ENCODE measurements at regions not wholly inside any gene's neighbourhood (a gene's known extent, or its start where the extent isn't known, plus 50 kb on each side); places are given as distances from the start of the nearest gene placed in this dataset.

DNA sequence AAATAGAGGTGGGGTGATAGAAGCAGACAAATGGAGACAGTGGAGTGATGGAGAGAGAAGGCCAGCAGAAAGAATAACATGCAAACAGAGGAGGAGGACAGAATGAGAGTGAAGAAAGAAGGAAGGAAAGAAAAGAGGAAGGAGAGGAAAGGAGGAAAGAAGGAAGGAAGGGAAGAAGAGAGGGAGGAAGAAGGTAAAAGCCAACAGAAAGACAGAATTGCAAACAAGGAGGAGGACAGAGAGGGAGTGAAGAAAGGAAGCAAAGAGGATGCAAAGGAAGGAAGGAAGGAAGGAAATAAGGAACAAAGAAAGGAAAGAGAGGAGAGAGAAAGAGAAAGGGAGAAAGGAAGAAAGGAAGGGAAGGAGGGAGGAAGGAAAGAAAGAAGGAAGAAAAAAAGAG, 444.0 kb downstream of the IRS1 start:
- Histone ChIP-seq H3K36me3 (ENCODE audit: insufficient read depth, low read length) (no peaks in the 10 kb centered on the region), H3K4me1 (ENCODE audit: low read length) (peaks cover 5% of the 10 kb centered on the region; the same call in 1 of the 2 replicates), H2AFZ (ENCODE audit: low read length) (no peak overlapping the region)

DNA sequence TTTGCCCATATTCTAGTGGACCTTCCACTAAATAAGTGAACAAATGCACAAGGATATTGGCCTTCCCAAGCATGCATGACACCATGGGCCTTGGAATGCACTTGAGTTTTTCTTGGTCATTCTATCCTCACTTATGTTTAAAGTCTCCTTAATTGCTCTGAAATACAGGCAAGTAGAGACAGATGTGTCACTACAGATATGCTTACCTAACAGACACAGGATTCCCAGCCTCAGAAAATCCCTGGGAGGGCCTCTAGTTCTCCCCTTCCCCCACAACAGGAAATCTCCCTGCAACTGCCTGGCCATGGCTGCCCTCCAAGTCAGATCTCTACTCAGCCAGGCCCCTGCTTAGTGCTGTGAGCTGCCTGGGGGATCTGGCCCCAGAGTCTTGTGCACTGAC, 445.2 kb downstream of the IRS1 start:
- Histone ChIP-seq H3K9me2 (replicated peaks; ENCODE audit: insufficient read depth, low read length) (no peaks in the 10 kb centered on the region), H4K20me1 (ENCODE audit: insufficient read depth, low read depth, low read length) (no peaks in the 10 kb centered on the region), H3K4me2 (ENCODE audit: low read depth, low read length, poor library complexity, severe bottlenecking) (no peak overlapping the region), H2AFZ (ENCODE audit: low read length) (no peak overlapping the region), H3K27ac (ENCODE audit: low read length) (no peak overlapping the region), H3K79me2 (ENCODE audit: low read length) (no peaks in the 10 kb centered on the region), H3K9ac (ENCODE audit: low read length) (no peak overlapping the region), H3K9me3 (ENCODE audit: low read length) (no peaks in the 10 kb centered on the region), H3K4me3 (ENCODE audit: low read length) (no peak overlapping the region), H3K4me1 (ENCODE audit: low read length) (peaks cover 5% of the 10 kb centered on the region; the same call in 1 of the 2 replicates), H3K27me3 (ENCODE audit: low read length) (0 out of 2 replicates have a peak, but pooled peaks cover 4% of the 10 kb centered on the region), H3K36me3 (ENCODE audit: insufficient read depth, low read length) (no peaks in the 10 kb centered on the region)
- DNase-seq, result no peak

More for the DNA sequence above, 444.0 kb downstream of the IRS1 start:
- Histone ChIP-seq H3K4me3 (ENCODE audit: low read length) (no peak overlapping the region), H3K4me2 (ENCODE audit: low read depth, low read length, poor library complexity, severe bottlenecking) (no peak overlapping the region), H3K9ac (ENCODE audit: low read length) (no peak overlapping the region), H3K79me2 (ENCODE audit: low read length) (no peaks in the 10 kb centered on the region), H4K20me1 (ENCODE audit: insufficient read depth, low read depth, low read length) (no peaks in the 10 kb centered on the region), H3K27me3 (ENCODE audit: low read length) (0 out of 2 replicates have a peak, but pooled peaks cover 4% of the 10 kb centered on the region), H3K9me2 (replicated peaks; ENCODE audit: insufficient read depth, low read length) (no peaks in the 10 kb centered on the region), H3K27ac (ENCODE audit: low read length) (no peak overlapping the region), H3K9me3 (ENCODE audit: low read length) (no peaks in the 10 kb centered on the region)
- no peak for DNase-seq

DNA sequence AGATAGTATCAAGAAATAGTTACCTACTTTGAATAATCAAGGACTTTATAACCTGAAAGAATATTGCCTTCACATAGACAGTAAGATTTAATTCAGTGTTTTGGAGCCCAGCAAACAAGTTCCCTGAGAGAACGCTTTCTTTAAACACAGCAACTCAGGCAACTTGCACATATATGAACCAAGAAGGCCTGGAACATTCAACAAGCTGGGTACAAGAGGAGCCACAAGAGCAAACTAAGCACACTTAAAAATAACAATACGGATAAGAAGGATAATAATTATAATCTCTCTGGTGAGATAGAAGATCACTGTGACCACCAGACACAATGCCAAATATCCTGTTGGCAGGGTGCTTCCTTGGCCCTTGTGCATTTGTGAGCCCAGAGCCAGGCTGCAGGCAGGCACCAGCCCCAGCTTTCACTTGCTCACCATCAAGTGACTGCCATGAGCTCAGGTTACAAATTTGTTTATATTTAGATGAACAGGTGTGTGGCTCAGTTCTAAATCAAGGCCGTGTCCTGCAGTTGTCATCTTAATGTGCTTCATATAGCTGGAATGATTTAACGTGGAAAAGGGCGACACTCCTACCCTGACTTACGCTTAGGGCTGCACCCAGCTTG, 446.6 kb downstream of the IRS1 start:
- no peak overlapping the region for H3K27ac ChIP-seq (ENCODE audit: low read length)
- 0 out of 2 replicates have a peak, but pooled peaks cover 4% of the 10 kb centered on the region for H3K27me3 ChIP-seq (ENCODE audit: low read length)
- no peak overlapping the region for H3K4me3 ChIP-seq (ENCODE audit: low read length)
- no peaks in the 10 kb centered on the region for H3K79me2 ChIP-seq (ENCODE audit: low read length)
- H3K4me2 ChIP-seq (ENCODE audit: low read depth, low read length, poor library complexity, severe bottlenecking), result no peak overlapping the region
- no peaks in the 10 kb centered on the region for H3K9me2 ChIP-seq (replicated peaks; ENCODE audit: insufficient read depth, low read length)
- H3K4me1 ChIP-seq (ENCODE audit: low read length), result peaks cover 5% of the 10 kb centered on the region; the same call in 1 of the 2 replicates
- H3K9ac ChIP-seq (ENCODE audit: low read length), result no peak overlapping the region
- H4K20me1 ChIP-seq (ENCODE audit: insufficient read depth, low read depth, low read length), result no peaks in the 10 kb centered on the region
- no peak overlapping the region for H2AFZ ChIP-seq (ENCODE audit: low read length)
- no peaks in the 10 kb centered on the region for H3K36me3 ChIP-seq (ENCODE audit: insufficient read depth, low read length)
- H3K9me3 ChIP-seq (ENCODE audit: low read length), result no peaks in the 10 kb centered on the region
- no peak for DNase-seq

- no peaks in the 10 kb centered on the region for H3K36me3 ChIP-seq (ENCODE audit: insufficient read depth, low read length)
- H3K9me3 ChIP-seq (ENCODE audit: low read length), result no peaks in the 10 kb centered on the region
- H3K9ac ChIP-seq (ENCODE audit: low read length), result no peak overlapping the region
- no peaks in the 10 kb centered on the region for H3K79me2 ChIP-seq (ENCODE audit: low read length)
- H3K27ac ChIP-seq (ENCODE audit: low read length), result no peak overlapping the region
- H3K4me2 ChIP-seq (ENCODE audit: low read depth, low read length, poor library complexity, severe bottlenecking), result no peak overlapping the region
- no peak overlapping the region for H3K4me3 ChIP-seq (ENCODE audit: low read length)
- no peaks in the 10 kb centered on the region for H4K20me1 ChIP-seq (ENCODE audit: insufficient read depth, low read depth, low read length)
- no peak for DNase-seq
- no peak overlapping the region for H2AFZ ChIP-seq (ENCODE audit: low read length)
- peaks cover 5% of the 10 kb centered on the region; the same call in 1 of the 2 replicates for H3K4me1 ChIP-seq (ENCODE audit: low read length)
- H3K27me3 ChIP-seq (ENCODE audit: low read length), result 0 out of 2 replicates have a peak, but pooled peaks cover 4% of the 10 kb centered on the region
- H3K9me2 ChIP-seq (replicated peaks; ENCODE audit: insufficient read depth, low read length), result no peaks in the 10 kb centered on the region
These were observed 447.9 kb downstream of the IRS1 start for GRCh38 chr2:226351711-226352110.

DNA sequence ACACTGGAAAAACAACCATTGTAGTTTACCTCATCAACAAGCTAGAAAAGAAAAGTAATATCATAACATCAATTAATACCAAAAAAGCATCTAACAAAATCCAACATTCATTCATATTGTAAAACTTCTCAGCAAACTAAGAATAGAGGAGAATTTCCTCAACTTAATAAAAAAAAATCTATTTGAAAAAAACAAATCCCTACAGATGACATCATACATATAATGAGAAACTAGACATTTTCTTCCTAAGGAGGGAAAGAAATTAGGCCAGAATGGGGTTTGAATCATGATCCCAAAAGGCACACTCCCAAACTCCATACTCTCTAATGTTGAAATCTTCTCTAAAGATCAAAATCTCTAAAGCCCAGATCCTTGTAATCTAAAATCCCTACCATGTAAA, 460.0 kb downstream of the IRS1 start:
- H3K4me1 ChIP-seq (ENCODE audit: low read length), result no peaks in the 10 kb centered on the region
- H4K20me1 ChIP-seq (ENCODE audit: insufficient read depth, low read depth, low read length), result no peaks in the 10 kb centered on the region
- H3K4me2 ChIP-seq (ENCODE audit: low read depth, low read length, poor library complexity, severe bottlenecking), result no peak overlapping the region
- no peaks in the 10 kb centered on the region for H3K9me3 ChIP-seq (ENCODE audit: low read length)
- no peaks in the 10 kb centered on the region for H3K79me2 ChIP-seq (ENCODE audit: low read length)
- H3K9ac ChIP-seq (ENCODE audit: low read length), result no peak overlapping the region
- no peak overlapping the region for H3K27ac ChIP-seq (ENCODE audit: low read length)
- H3K27me3 ChIP-seq (ENCODE audit: low read length), result no peaks in the 10 kb centered on the region
- H3K36me3 ChIP-seq (ENCODE audit: insufficient read depth, low read length), result no peaks in the 10 kb centered on the region
- DNase-seq, result no peak
- H3K4me3 ChIP-seq (ENCODE audit: low read length), result no peak overlapping the region
- H3K9me2 ChIP-seq (replicated peaks; ENCODE audit: insufficient read depth, low read length), result no peaks in the 10 kb centered on the region
- no peak overlapping the region for H2AFZ ChIP-seq (ENCODE audit: low read length)

DNA sequence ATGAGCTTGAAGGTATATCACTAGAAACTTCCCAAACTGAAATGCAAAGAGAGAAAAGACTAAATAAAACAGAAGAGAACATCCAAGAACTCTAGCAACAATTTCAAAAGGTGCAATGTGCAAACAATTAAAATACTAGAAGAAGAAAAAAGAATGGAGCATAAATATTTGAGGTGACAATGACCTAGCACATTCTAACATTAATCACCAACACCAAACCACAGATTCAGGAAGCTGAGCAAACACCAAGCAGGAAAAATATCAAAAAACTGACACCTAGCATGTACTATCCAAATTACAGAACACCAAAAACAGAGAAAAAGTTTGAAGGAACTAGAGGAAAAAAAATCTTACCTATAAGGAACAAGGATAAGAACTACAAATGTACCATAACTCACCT, 460.8 kb downstream of the IRS1 start:
- no peak overlapping the region for H3K27ac ChIP-seq (ENCODE audit: low read length)
- no peaks in the 10 kb centered on the region for H4K20me1 ChIP-seq (ENCODE audit: insufficient read depth, low read depth, low read length)
- H3K9me2 ChIP-seq (replicated peaks; ENCODE audit: insufficient read depth, low read length), result no peaks in the 10 kb centered on the region
- H3K4me3 ChIP-seq (ENCODE audit: low read length), result no peak overlapping the region
- H3K27me3 ChIP-seq (ENCODE audit: low read length), result no peaks in the 10 kb centered on the region
- no peak overlapping the region for H2AFZ ChIP-seq (ENCODE audit: low read length)
- no peak overlapping the region for H3K9ac ChIP-seq (ENCODE audit: low read length)
- no peak overlapping the region for H3K4me2 ChIP-seq (ENCODE audit: low read depth, low read length, poor library complexity, severe bottlenecking)
- no peaks in the 10 kb centered on the region for H3K9me3 ChIP-seq (ENCODE audit: low read length)
- no peak for DNase-seq
- no peaks in the 10 kb centered on the region for H3K4me1 ChIP-seq (ENCODE audit: low read length)
- no peaks in the 10 kb centered on the region for H3K36me3 ChIP-seq (ENCODE audit: insufficient read depth, low read length)
- H3K79me2 ChIP-seq (ENCODE audit: low read length), result no peaks in the 10 kb centered on the region

DNA sequence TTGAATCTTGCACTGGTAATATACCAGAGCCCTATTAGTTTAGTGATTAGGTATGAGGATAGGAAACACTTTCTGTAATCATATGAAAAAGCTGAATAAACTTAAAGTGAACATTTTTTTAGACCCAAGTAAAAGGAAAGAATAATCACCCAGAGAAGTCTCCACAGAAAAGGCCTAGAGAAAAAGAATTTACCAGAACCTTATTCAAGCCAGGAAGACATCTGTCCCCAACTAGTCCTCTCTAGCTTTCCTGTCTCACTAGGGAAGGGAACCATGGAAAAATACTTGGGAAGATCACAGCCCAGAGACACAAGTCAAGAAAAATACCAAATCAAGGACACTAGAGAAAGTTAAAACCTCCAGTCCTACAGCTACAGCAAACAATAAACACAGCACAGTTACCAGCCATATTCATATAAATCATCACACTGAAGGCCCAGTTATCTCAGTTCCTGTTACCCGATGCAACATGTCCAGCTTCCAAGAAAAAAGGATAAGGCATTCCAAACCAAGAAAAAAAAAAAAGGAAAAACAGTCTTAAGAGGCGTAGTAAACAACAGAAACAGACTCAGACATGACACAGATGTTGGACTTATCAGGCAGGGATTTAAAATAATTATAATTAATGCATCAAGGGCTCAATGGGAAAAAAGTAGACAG, 461.5 kb downstream of the IRS1 start:
- Histone ChIP-seq H3K27me3 (ENCODE audit: low read length) (no peaks in the 10 kb centered on the region), H2AFZ (ENCODE audit: low read length) (no peak overlapping the region), H3K9me2 (replicated peaks; ENCODE audit: insufficient read depth, low read length) (no peaks in the 10 kb centered on the region), H3K36me3 (ENCODE audit: insufficient read depth, low read length) (no peaks in the 10 kb centered on the region), H3K4me1 (ENCODE audit: low read length) (no peaks in the 10 kb centered on the region), H3K9me3 (ENCODE audit: low read length) (no peaks in the 10 kb centered on the region), H4K20me1 (ENCODE audit: insufficient read depth, low read depth, low read length) (no peaks in the 10 kb centered on the region), H3K4me2 (ENCODE audit: low read depth, low read length, poor library complexity, severe bottlenecking) (no peak overlapping the region), H3K9ac (ENCODE audit: low read length) (no peak overlapping the region), H3K27ac (ENCODE audit: low read length) (no peak overlapping the region), H3K4me3 (ENCODE audit: low read length) (no peak overlapping the region), H3K79me2 (ENCODE audit: low read length) (no peaks in the 10 kb centered on the region)
- no peak for DNase-seq

GRCh38 chr2:226336283-226336682, 463.3 kb downstream of the IRS1 start:
- Histone ChIP-seq H2AFZ (ENCODE audit: low read length) (no peak overlapping the region), H3K36me3 (ENCODE audit: insufficient read depth, low read length) (no peaks in the 10 kb centered on the region)

More at GRCh38 chr2:226336283-226336682, 463.3 kb downstream of the IRS1 start:
- H4K20me1 ChIP-seq (ENCODE audit: insufficient read depth, low read depth, low read length), result no peaks in the 10 kb centered on the region
- no peaks in the 10 kb centered on the region for H3K4me1 ChIP-seq (ENCODE audit: low read length)
- no peaks in the 10 kb centered on the region for H3K79me2 ChIP-seq (ENCODE audit: low read length)
- no peaks in the 10 kb centered on the region for H3K9me2 ChIP-seq (replicated peaks; ENCODE audit: insufficient read depth, low read length)
- H3K4me2 ChIP-seq (ENCODE audit: low read depth, low read length, poor library complexity, severe bottlenecking), result no peak overlapping the region
- no peaks in the 10 kb centered on the region for H3K9me3 ChIP-seq (ENCODE audit: low read length)
- DNase-seq, result no peak
- H3K4me3 ChIP-seq (ENCODE audit: low read length), result no peak overlapping the region
- no peak overlapping the region for H3K9ac ChIP-seq (ENCODE audit: low read length)
- no peaks in the 10 kb centered on the region for H3K27me3 ChIP-seq (ENCODE audit: low read length)
- H3K27ac ChIP-seq (ENCODE audit: low read length), result no peak overlapping the region
